ENCODE measurements at regions not wholly inside any gene's neighbourhood (a gene's known extent, or its start where the extent isn't known, plus 50 kb on each side); places are given as distances from the start of the nearest gene placed in this dataset.

GRCh38 chr7:47040795-47041347 lies 541.0 kb downstream of the TNS3 start:
- DNase-seq, result no peak

GRCh38 chr7:47039904-47040303 lies 542.0 kb downstream of the TNS3 start:
- no peak for DNase-seq

GRCh38 chr7:47039089-47039648 lies 542.7 kb downstream of the TNS3 start:
- no peak for DNase-seq

DNA sequence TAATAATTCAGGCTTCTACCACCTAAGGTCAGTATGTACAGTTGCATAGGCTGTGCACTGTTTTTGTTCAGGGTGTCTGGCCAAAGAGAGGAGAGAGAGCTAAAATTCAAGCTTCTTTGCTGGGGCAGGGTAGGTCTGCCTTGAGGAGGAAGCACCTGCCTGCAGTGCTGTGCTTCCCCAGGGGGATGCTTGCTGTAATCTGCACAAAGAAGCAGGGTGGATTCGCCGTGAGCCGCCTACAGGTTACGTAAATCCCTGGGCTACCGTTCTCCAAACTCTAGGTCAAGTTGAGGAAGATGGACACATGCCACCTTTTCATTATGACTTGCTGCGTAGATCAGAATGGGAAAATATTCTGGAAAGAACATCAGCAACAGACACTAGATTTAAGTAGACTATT lies 543.3 kb downstream of the TNS3 start:
- no peak for DNase-seq

DNA sequence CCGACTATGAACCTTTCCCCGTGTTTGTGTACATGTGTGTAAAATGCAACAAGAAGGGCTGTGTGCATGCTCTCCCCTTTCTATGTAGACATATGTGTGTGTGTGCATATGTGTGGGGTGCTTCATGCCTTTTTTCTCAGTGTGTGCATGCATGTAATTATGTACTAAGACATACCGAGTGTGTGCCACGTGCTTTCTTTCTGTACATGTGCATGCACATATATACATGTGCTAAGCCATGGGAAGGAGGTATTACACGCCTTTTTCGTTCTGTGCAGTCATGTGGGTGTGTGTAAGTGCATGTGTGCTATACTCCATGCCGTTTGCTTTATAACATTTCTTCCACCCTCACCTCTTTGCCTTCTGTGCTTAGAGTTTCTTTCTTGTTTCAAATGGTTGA lies 544.3 kb downstream of the TNS3 start:
- DNase-seq, result no peak

DNA sequence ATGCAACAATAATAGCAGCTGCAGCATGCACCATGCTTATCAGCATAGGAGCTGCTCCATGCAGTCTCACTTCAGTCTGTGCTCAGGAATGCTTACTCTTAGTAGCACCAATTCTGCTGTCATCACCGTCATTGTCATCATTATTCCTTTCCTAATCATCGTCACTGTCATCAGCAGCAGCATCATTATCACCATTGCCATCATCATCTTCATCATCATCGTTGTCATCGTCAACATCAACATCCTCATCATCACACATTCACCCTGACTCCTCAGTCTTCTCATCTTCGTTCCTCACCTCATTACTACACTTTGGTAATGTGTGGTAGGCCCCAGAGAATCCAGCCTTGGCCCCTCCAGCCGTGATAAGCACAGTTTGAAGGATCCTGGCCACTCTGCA lies 545.0 kb downstream of the TNS3 start:
- no peak for DNase-seq

DNA sequence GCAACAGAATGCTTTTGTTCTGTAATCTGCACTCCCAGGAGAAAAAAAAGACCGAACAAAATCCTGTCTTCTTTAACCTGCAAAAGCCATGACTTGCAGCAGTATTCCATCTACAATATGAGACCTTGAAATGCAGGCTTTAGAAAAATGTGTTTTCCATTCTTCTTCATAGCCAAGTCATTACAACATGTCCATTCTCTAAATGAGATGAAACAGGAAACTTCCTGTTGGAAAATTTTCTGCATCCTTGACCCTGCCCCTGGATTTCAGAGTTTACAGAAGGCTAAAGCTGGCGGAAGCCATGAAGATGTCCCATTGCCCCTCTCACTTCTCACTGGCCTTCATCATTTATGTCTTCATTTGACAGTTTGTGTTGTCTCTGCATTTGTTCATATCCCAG lies 546.4 kb downstream of the TNS3 start:
- DNase-seq, result no peak

GRCh38 chr7:47034180-47034579 lies 547.7 kb downstream of the TNS3 start:
- no peak for DNase-seq

GRCh38 chr7:47032536-47032908 lies 549.4 kb downstream of the TNS3 start:
- DNase-seq, result no peak

DNA sequence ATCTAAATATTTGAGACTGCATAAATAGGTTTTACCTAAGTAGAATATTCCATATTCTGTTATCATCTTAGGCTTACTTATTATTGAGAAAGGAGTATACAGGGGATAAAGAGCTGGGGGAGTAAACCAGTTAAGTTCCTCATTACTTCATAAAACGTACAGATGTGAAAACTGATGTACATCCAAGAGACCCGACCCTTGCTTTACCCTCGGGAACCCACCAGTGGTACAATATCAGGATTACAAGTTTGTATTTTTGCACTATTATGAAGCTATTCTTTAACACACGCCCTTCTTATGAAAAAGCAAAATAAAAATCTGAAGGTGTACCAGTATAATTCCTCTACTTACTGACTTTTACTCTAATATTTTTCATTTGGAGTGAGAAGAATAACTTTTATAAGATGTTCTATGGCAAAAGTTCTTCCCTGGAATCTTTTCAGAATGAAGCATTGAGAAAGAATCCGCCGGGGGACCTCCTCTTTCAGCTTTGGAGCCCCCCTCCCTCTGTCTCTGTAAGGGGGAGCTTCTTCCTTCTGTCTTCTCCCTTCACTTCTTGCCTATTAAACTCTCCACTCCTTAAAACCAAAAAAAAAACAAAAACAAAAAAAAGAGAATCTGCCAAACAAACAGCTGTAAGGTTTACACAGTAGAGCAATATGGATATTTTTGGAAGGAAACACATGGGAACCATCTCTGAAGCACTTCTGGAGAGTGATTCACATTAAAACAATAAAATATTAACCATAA lies 550.0 kb downstream of the TNS3 start:
- no peak for DNase-seq

- no peak for DNase-seq
These were observed 553.6 kb downstream of the TNS3 start for GRCh38 chr7:47028284-47028683.

- no peak for DNase-seq
These were observed 554.1 kb downstream of the TNS3 start for GRCh38 chr7:47027695-47028240.

GRCh38 chr7:47026780-47027361 lies 555.0 kb downstream of the TNS3 start:
- DNase-seq, result no peak

- DNase-seq, result no peak
These were observed 556.9 kb downstream of the TNS3 start for GRCh38 chr7:47024991-47025390.

DNA sequence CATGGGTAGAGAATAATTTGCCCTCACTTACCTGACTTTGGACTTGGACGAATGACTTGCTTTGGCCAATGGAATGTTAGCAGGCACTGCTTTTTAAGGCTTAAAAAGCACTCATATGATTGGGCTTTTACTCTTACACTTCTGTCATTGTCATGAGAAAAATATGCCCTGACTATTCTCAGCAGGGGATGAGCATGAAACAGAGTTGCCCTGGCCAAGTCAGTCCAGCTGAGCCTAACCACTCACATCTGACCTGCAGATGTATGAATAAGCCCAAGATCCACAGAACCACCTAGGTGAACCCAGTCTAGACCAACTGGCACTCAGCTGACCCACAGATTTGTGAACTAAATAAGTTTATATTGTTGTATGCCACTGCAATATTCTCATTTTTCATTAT lies 573.5 kb downstream of the TNS3 start:
- DNase-seq, result no peak

DNA sequence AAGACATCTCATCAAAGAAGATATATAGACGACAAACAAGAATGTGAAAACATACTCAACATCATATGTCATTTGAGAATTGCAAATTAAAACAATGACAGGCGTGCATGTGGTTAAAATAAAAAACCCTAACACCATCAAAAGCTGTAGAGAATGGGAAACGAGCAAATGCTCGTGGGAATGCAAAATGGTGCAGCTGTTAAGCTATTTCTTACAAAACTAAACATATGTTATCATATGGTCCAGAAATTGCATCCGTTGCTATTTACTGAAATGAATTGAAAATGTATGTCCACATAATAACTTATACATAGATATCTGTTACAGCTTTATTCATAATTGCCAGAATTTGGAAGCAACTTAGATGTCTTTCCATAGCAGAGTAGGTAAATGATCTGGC lies 574.4 kb downstream of the TNS3 start:
- no peak for DNase-seq

DNA sequence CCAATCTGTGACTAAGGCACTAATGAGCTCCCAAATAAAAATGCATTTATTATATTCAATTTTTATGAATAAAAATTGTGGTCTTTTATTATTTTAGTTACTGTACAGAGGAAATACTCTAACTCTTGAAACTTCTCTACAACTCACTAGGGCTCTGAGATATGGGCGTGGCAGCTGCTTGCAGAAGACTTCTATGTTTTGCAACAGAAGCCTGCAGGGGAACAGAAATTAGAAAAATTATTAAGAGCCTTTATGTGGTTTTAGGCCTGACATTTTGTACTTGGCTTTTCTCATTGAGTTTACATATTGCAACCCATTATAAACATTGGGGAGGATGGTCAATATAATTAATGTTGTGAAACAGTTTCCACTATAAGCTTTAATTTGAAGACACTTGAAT lies 581.4 kb downstream of the TNS3 start:
- DNase-seq, result no peak

DNA sequence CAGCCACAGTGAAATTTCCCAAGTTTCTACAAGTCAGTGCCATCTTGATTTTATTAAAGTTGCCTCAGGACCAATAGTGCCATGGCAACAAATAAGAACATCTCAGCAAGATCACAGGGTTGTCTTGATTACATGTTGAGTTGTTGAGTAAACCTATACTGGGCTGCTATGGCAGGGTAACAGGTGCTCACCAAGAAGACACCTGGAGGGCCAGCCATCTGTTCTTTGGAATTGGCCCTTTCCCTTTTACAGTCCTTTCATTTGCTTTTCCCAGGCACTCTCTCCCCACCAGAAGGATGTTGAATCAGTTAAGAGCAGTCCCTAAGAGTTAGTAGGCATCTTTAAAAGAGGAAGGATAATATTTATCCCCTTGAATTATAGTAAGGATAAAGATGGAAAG lies 582.0 kb downstream of the TNS3 start:
- DNase-seq, result no peak

DNA sequence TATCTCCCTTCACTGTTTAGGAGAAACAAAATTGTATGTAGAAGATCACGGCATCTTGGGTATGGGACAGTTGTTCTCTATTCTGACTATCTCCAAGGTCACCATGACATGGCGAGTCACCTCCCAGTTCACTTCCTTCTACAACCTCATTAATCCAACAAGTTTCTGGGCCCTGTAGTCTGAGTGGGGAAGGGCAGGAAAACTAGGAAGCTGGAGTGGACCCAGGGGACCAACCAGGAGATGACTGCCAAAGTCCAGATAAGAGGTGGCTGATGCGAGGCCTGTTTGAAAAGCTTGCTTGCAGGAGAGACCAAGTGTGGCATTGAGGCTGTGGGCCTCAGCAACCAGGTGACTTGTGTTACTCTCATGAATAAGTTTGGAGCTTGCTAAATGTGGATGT lies 584.9 kb downstream of the TNS3 start:
- DNase-seq, result no peak

DNA sequence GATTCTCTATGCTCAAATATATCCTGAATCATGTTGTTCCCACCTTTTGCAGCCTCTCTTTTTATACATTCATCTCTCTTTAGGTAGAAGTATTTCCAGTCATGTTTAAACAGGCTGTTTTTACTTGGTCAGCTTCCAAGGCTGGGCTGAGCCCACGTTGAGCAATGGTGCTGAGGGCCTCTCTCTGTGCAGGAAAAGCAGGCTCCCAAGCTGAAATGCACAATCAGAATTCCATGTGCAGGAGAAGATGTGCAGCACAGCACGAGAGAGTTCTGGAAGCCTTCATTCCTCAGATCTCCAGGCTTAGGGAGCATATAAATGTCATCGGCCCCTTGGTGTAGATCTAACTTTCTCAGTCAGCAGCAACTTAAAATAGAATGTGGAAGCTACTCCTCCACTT lies 588.5 kb downstream of the TNS3 start:
- DNase-seq, result no peak

- no peak for DNase-seq
These were observed 591.1 kb downstream of the TNS3 start for GRCh38 chr7:46990761-46991160.

DNA sequence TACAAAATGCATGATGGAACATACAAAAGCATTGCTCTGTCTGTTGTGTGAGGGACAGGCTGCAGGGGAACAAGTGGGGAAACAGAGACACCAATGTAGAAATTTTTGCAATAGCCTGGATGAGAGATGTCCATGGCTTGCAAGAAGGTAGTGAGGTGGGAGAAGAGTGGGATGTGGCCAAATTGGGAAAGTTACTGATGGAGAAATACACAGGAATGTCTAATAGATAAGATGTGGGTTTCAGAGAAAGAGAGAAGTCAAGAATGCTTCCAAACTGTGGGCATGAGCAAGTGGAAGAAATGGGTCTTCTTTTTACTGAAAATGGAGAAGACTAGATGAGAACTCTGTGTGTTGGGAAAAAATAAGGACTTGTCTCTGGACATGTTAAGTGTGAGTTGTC lies 592.7 kb downstream of the TNS3 start:
- DNase-seq, result no peak

- DNase-seq, result no peak
These were observed 599.0 kb downstream of the TNS3 start for GRCh38 chr7:46982928-46983327.

DNA sequence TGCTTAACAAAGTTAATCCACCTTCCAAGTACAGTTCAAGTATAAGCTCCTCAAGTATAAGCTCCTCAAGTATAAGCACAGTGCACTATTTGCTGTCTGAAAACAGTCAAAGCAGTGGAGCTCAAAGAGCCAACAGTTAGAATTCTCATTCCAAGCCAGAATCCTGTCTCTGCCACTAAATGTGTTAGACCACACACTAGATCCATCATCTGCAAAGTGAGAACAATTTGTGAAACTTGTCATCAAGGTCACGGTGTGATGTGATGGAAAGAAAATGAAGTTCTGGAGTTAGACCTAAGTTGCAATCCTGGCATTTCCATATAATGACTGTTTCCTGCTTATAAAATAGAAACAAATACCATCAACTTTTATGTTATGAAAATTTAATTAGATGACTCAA lies 602.5 kb downstream of the TNS3 start:
- DNase-seq, result peak; percentile 28
